ENCODE measurements at regions not wholly inside any gene's neighbourhood (a gene's known extent, or its start where the extent isn't known, plus 50 kb on each side); places are given as distances from the start of the nearest gene placed in this dataset.
"Not testable (repeated sequence)": the region's sequence is repeated elsewhere in the genome, so short reads cannot be mapped to it uniquely, and the experiment has no call there.

- Histone ChIP-seq H3K4me3 (ENCODE audit: insufficient read depth, low read depth, low read length) (no peak overlapping the region), H3K27ac (ENCODE audit: insufficient read depth, low read depth, low read length, poor library complexity, severe bottlenecking) (no peak overlapping the region), H3K27me3 (ENCODE audit: control insufficient read depth, insufficient read depth, low read length, poor library complexity, severe bottlenecking) (no peaks in the 10 kb centered on the region), H3K9me3 (ENCODE audit: control insufficient read depth, low read length) (peaks cover 11% of the 10 kb centered on the region), H3K4me1 (ENCODE audit: control insufficient read depth, insufficient read depth, low read length) (no peaks in the 10 kb centered on the region), H3K36me3 (ENCODE audit: control insufficient read depth, insufficient read depth, low read length) (no peaks in the 10 kb centered on the region)
- 36 to 43% methylated on average over 2 of the region's 2 CpGs for WGBS, 2 experiments
These were observed 982.8 kb downstream of the TMEM121 start for GRCh38 chr14:106509176-106509575.

DNA sequence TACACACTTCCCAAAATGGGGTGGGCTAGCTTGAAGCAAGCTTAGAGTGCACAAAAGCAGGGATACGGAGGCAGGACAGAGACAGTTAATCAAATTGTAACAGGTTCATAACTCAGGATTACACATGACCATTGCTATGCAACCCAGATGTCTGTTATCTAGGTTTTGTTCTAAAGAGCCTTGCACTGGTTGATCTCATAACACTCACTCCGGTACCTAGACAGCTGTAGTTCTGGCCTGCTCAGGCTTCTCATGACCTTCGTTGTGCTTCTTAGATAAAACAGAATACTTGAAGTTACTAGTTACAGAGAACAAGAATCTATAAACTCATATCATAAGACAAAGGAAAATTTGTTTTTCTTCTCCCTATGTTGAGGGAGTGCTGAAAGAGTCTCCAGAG, 983.4 kb downstream of the TMEM121 start:
- H3K27me3 ChIP-seq (ENCODE audit: control insufficient read depth, insufficient read depth, low read length, poor library complexity, severe bottlenecking) = no peaks in the 10 kb centered on the region
- H3K9me3 ChIP-seq (ENCODE audit: control insufficient read depth, low read length) = peaks cover 9% of the 10 kb centered on the region
- no peaks in the 10 kb centered on the region for H3K4me1 ChIP-seq (ENCODE audit: control insufficient read depth, insufficient read depth, low read length)
- WGBS, 2 experiments = 69 to 81% methylated on average over 3 of the region's 3 CpGs
- no peaks in the 10 kb centered on the region for H3K36me3 ChIP-seq (ENCODE audit: control insufficient read depth, insufficient read depth, low read length)
- no peak overlapping the region for H3K4me3 ChIP-seq (ENCODE audit: insufficient read depth, low read depth, low read length)
- no peak overlapping the region for H3K27ac ChIP-seq (ENCODE audit: insufficient read depth, low read depth, low read length, poor library complexity, severe bottlenecking)

- no peak overlapping the region for H3K4me3 ChIP-seq (ENCODE audit: insufficient read depth, low read depth, low read length)
- H3K27me3 ChIP-seq (ENCODE audit: control insufficient read depth, insufficient read depth, low read length, poor library complexity, severe bottlenecking) = no peaks in the 10 kb centered on the region
- peaks cover 6% of the 10 kb centered on the region for H3K9me3 ChIP-seq (ENCODE audit: control insufficient read depth, low read length)
- H3K36me3 ChIP-seq (ENCODE audit: control insufficient read depth, insufficient read depth, low read length) = no peaks in the 10 kb centered on the region
- H3K4me1 ChIP-seq (ENCODE audit: control insufficient read depth, insufficient read depth, low read length) = no peaks in the 10 kb centered on the region
- WGBS, 2 experiments = 71 to 78% methylated on average over 9 of the region's 9 CpGs
- no peak overlapping the region for H3K27ac ChIP-seq (ENCODE audit: insufficient read depth, low read depth, low read length, poor library complexity, severe bottlenecking)
These were observed 984.8 kb downstream of the TMEM121 start for GRCh38 chr14:106511006-106511799.

DNA sequence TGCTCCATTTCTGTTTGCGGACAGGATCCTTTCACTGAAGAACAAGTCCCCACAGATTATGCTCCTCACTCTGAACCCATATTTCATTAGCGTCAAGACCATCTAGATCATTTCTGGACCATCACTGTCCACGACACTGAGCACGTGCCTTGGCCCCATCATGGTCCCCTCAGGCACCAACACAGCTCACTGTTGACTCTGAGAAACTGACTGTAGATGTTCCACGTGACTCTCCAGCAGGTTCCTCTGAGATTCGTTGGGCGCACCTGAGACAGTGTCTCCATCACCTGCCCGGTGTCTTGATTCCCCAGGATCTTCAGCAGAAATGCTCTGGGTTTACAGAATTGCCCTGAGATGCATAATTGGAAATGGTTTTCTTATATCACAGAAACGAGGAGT, 985.4 kb downstream of the TMEM121 start:
- no peaks in the 10 kb centered on the region for H3K4me1 ChIP-seq (ENCODE audit: control insufficient read depth, insufficient read depth, low read length)
- H3K9me3 ChIP-seq (ENCODE audit: control insufficient read depth, low read length) = peaks cover 9% of the 10 kb centered on the region
- 73 to 74% methylated on average over 9 of the region's 9 CpGs for WGBS, 2 experiments
- no peak overlapping the region for H3K4me3 ChIP-seq (ENCODE audit: insufficient read depth, low read depth, low read length)
- H3K27me3 ChIP-seq (ENCODE audit: control insufficient read depth, insufficient read depth, low read length, poor library complexity, severe bottlenecking) = no peaks in the 10 kb centered on the region
- H3K36me3 ChIP-seq (ENCODE audit: control insufficient read depth, insufficient read depth, low read length) = no peaks in the 10 kb centered on the region
- H3K27ac ChIP-seq (ENCODE audit: insufficient read depth, low read depth, low read length, poor library complexity, severe bottlenecking) = no peak overlapping the region

DNA sequence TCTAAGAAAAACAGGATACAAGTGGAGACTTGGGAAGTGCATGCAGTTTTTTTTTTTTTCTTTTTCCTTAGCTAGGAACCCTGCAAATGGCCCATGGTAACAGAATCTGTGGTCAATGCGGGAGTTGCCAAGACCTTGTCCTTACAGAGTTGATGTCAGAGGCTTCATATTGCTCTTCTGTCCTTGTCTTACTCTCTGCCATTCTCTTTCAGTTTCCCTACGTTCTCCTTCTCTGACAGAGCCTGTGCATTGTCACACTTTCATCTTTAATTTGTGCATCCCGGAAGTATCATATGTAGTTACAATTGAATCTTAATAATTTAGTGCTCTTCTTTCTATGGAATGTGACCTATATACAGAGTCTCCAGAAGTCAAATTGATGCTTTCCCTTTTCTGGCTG, 986.9 kb downstream of the TMEM121 start:
- WGBS, 2 experiments = 50 to 70% methylated on average over 2 to 3 of the region's 3 CpGs
- Histone ChIP-seq H3K9me3 (ENCODE audit: control insufficient read depth, low read length) (peaks cover 13% of the 10 kb centered on the region), H3K4me3 (ENCODE audit: insufficient read depth, low read depth, low read length) (no peak overlapping the region), H3K27ac (ENCODE audit: insufficient read depth, low read depth, low read length, poor library complexity, severe bottlenecking) (no peak overlapping the region), H3K36me3 (ENCODE audit: control insufficient read depth, insufficient read depth, low read length) (no peaks in the 10 kb centered on the region), H3K27me3 (ENCODE audit: control insufficient read depth, insufficient read depth, low read length, poor library complexity, severe bottlenecking) (no peaks in the 10 kb centered on the region), H3K4me1 (ENCODE audit: control insufficient read depth, insufficient read depth, low read length) (no peaks in the 10 kb centered on the region)

DNA sequence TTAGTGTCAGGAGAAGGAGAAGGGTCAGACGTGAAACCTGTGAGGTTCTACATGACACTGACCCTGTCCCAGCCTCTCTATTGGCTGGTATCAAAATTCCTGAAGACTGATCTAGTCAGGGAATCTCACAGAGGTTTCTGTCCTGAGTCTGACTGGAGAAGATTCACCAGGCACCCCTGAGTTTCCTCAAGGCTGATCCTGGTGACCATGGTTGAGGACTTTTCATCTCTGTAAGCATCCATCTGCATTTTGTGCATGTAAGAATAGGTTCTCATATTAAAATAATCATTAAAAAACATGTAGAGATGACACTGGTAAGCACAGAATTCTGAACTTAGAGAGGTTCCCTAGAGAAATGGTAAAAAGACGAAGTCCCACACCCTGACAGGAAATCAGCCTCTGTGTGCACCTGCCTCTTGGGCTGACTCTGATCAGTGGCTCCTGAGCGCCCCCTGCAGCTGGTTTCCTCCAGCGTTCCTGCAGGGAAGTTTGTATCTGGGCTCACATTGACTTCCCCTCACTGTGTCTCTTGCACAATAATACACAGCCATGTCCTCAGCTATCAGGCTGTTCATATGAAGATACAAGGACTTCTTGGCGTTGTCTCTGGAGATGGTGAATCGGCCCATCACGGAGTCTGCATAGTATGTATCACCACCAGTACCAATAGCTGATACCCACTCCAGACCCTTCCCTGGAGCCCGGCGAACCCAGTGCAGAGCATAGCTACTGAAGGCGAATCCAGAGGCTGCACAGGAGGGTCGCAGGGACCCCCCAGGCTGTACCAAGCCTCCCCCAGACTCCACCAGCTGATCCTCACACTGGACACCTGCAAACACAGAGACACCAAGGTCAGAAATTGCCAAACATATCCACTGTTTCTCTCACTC, 991.9 kb downstream of the TMEM121 start:
- 69 to 70% methylated on average over 11 of the region's 11 CpGs for WGBS, 2 experiments
- Histone ChIP-seq H3K4me1 (ENCODE audit: control insufficient read depth, insufficient read depth, low read length) (no peaks in the 10 kb centered on the region), H3K27ac (ENCODE audit: insufficient read depth, low read depth, low read length, poor library complexity, severe bottlenecking) (no peak overlapping the region), H3K27me3 (ENCODE audit: control insufficient read depth, insufficient read depth, low read length, poor library complexity, severe bottlenecking) (no peaks in the 10 kb centered on the region), H3K4me3 (ENCODE audit: insufficient read depth, low read depth, low read length) (no peak overlapping the region), H3K36me3 (ENCODE audit: control insufficient read depth, insufficient read depth, low read length) (no peaks in the 10 kb centered on the region), H3K9me3 (ENCODE audit: control insufficient read depth, low read length) (peaks cover 13% of the 10 kb centered on the region)

GRCh38 chr14:106522118-106522517, 995.7 kb downstream of the TMEM121 start:
- not testable (repeated sequence) for H3K4me1 ChIP-seq (ENCODE audit: control insufficient read depth, insufficient read depth, low read length); H3K27ac ChIP-seq (ENCODE audit: insufficient read depth, low read depth, low read length, poor library complexity, severe bottlenecking); H3K9me3 ChIP-seq (ENCODE audit: control insufficient read depth, low read length); H3K36me3 ChIP-seq (ENCODE audit: control insufficient read depth, insufficient read depth, low read length); H3K4me3 ChIP-seq (ENCODE audit: insufficient read depth, low read depth, low read length); H3K27me3 ChIP-seq (ENCODE audit: control insufficient read depth, insufficient read depth, low read length, poor library complexity, severe bottlenecking)
- 46 to 67% methylated on average over 1 of the region's 1 CpG for WGBS, 2 experiments

- H3K36me3 ChIP-seq (ENCODE audit: control insufficient read depth, insufficient read depth, low read length) = no peaks in the 10 kb centered on the region
- 50 to 54% methylated on average over 1 of the region's 2 CpGs for WGBS, 2 experiments
- H3K27ac ChIP-seq (ENCODE audit: insufficient read depth, low read depth, low read length, poor library complexity, severe bottlenecking) = no peak overlapping the region
- no peaks in the 10 kb centered on the region for H3K4me1 ChIP-seq (ENCODE audit: control insufficient read depth, insufficient read depth, low read length)
- H3K9me3 ChIP-seq (ENCODE audit: control insufficient read depth, low read length) = peaks cover 4% of the 10 kb centered on the region
- H3K27me3 ChIP-seq (ENCODE audit: control insufficient read depth, insufficient read depth, low read length, poor library complexity, severe bottlenecking) = no peaks in the 10 kb centered on the region
- H3K4me3 ChIP-seq (ENCODE audit: insufficient read depth, low read depth, low read length) = no peak overlapping the region
These were observed 996.6 kb downstream of the TMEM121 start for GRCh38 chr14:106522990-106523389.

- H3K4me1 ChIP-seq (ENCODE audit: control insufficient read depth, insufficient read depth, low read length) = no peaks in the 10 kb centered on the region
- H3K36me3 ChIP-seq (ENCODE audit: control insufficient read depth, insufficient read depth, low read length) = no peaks in the 10 kb centered on the region
- no peaks in the 10 kb centered on the region for H3K27me3 ChIP-seq (ENCODE audit: control insufficient read depth, insufficient read depth, low read length, poor library complexity, severe bottlenecking)
- no peak overlapping the region for H3K27ac ChIP-seq (ENCODE audit: insufficient read depth, low read depth, low read length, poor library complexity, severe bottlenecking)
- 25% methylated on average over 2 of the region's 2 CpGs; no CpG with 5 or more reads in 1 of the 2 experiments for WGBS, 2 experiments
- H3K4me3 ChIP-seq (ENCODE audit: insufficient read depth, low read depth, low read length) = no peak overlapping the region
- H3K9me3 ChIP-seq (ENCODE audit: control insufficient read depth, low read length) = peaks cover 11% of the 10 kb centered on the region
These were observed 1002.3 kb downstream of the TMEM121 start for GRCh38 chr14:106528717-106529116.

DNA sequence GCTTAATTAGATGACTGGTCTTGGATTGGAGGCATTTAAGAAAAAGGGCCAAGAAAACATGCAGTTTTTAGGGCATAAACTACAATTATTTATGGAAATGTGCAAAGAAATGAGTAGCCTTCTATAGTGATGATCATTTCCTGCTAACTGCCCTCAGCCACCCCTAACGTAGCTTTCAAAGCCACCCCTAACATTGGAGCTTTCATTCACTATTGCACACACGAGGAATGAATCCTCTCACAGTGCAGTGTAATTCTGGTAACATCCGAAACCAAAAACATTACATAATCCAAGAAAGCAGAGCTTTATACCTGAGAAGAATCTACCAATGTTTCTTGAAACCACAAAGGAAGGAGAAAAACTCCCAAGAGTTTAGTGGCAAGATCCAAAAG, 1003.6 kb downstream of the TMEM121 start:
- no peak overlapping the region for H3K4me3 ChIP-seq (ENCODE audit: insufficient read depth, low read depth, low read length)
- H3K36me3 ChIP-seq (ENCODE audit: control insufficient read depth, insufficient read depth, low read length) = no peaks in the 10 kb centered on the region
- H3K27ac ChIP-seq (ENCODE audit: insufficient read depth, low read depth, low read length, poor library complexity, severe bottlenecking) = no peak overlapping the region
- peaks cover 13% of the 10 kb centered on the region for H3K9me3 ChIP-seq (ENCODE audit: control insufficient read depth, low read length)
- no peaks in the 10 kb centered on the region for H3K4me1 ChIP-seq (ENCODE audit: control insufficient read depth, insufficient read depth, low read length)
- WGBS, 2 experiments = 70 to 79% methylated on average over 3 of the region's 3 CpGs
- no peaks in the 10 kb centered on the region for H3K27me3 ChIP-seq (ENCODE audit: control insufficient read depth, insufficient read depth, low read length, poor library complexity, severe bottlenecking)

Measured in ectodermal cell (in vitro differentiated cells).